AG09319 (cell line): ENCODE measurements at regions not wholly inside any gene's neighbourhood (a gene's known extent, or its start where the extent isn't known, plus 50 kb on each side); places are given as distances from the start of the nearest gene placed in this dataset.

Experiments used
- DNase-seq: peaks from one replicate; pipeline ENCODE4 v3.0.0-alpha.2; 2010; ENCODE audit warnings: low read depth; ENCODE audit errors: extremely low read depth
- TF ChIP-seq, protein P1 (sequence below): IDR thresholded peaks from 2 replicates; pipeline ENCODE4 v1.5.1; 2011; ENCODE audit warnings: low read depth, mild to moderate bottlenecking, inconsistent platforms, low read length, moderate library complexity

DNA sequence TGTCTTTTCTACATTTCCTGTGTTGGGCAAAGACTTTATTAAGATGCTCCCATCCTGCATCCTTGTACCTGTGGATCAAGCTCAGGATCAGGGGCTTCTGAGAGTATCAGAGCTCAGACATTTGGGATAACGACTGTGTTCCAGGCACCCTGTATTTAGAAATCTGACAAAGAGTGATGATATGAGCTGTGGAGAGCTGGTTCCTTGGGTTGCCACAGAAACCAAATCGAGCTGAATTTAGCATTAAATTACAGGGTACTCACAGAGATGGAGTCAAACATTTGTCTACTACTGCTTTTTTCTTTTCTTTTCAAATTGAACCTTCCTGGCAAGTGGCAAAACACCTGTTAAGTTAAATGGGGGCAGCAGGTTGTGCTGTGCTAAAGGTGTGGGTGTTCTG is 110.6 kb downstream of the XCL2 start:
- DNase-seq: no peak
- TF ChIP-seq, protein P1, sequence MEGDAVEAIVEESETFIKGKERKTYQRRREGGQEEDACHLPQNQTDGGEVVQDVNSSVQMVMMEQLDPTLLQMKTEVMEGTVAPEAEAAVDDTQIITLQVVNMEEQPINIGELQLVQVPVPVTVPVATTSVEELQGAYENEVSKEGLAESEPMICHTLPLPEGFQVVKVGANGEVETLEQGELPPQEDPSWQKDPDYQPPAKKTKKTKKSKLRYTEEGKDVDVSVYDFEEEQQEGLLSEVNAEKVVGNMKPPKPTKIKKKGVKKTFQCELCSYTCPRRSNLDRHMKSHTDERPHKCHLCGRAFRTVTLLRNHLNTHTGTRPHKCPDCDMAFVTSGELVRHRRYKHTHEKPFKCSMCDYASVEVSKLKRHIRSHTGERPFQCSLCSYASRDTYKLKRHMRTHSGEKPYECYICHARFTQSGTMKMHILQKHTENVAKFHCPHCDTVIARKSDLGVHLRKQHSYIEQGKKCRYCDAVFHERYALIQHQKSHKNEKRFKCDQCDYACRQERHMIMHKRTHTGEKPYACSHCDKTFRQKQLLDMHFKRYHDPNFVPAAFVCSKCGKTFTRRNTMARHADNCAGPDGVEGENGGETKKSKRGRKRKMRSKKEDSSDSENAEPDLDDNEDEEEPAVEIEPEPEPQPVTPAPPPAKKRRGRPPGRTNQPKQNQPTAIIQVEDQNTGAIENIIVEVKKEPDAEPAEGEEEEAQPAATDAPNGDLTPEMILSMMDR: no peak

DNA sequence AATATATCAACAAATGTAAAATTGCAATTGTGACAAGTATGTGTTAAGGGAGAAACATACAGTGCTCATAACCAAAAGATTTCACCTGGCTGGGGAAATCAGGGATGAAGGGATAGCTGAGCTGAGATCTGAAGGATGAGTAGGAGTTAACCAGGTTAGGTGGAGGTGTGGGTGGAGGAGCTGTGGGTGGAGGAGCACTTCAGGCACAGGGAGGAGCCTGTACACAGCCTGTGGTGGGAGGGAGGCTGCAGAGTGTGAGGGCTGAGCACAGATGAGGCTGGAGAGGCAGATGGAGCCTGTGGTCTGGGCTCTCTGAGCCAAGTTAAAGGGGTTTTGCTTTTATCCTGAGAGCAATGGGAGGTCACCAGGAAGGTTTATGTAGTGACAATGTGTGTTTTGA is 111.9 kb downstream of the XCL2 start:
- TF ChIP-seq, protein P1: no peak
- no peak for DNase-seq

DNA sequence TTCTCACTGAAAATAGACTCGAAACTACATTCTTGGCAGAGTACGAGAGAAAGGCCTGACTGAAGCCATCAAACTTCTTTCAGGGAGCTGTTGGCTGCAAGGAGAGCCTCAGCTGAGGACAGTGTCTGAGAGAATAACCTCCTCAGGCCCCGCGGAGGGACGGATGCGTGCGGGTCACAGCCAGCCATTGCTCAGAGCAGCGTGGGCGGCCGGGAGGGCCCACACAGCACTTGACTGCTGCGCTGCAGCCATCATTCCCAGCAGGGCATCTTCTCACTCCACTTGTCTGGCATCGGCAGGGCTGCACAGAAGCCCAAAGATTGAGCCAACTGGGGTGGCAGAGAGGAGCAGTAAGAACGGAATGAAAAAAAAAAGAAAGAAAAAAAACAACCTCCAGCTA is 113.5 kb downstream of the XCL2 start:
- no peak for DNase-seq
- TF ChIP-seq, protein P1: no peak

DNA sequence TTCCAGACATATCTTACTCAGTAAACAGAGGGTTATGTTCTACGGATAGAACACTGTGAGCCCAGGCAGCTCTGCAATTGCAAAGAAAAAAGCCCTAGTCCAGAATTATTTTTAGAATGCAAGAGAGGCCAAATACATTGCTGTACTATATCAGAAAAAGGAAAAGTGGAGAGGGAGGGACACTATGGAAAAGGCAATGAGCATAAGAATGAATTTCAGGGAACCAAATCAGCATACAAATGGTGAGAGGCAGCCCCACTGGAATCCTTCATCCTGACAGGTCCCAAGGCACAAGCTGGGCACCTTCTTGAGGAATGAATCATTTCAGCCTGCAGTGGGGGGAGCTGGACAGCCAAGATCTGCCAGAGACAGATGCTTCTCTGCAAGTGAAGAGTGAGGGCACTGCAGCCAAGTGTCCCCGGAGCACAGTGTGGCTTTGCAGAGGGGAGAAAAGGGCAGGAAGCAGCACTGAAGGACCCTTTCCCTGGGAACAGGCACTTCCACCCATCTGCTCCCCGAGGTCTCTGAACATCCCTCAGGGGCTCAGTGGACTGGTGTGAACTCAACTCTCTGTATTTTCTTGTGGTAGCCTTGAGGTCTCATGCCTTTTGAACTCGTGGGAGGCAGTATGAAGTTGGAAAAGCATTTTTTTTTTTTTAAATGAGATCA is 115.6 kb downstream of the XCL2 start:
- TF ChIP-seq, protein P1: no peak
- DNase-seq: no peak

DNA sequence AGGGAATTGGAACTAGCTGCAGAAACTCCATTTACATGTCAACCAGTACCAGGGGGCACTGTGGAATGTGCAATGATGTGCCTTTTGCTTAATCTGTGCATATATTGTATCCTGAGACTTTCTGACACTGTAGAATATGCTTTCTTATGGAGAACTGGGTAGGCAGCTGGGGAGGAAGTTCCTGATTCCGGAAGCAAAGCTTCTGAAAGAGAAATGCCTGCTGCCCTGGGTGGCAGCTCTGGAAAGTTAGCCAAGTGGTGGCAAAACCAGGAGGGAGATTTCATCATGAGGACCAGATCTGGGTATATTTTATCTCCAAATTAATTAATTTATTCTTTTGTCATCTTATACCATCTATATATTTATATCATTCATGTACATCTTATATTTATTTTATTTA is 116.7 kb downstream of the XCL2 start:
- no peak for DNase-seq
- TF ChIP-seq, protein P1: no peak

DNA sequence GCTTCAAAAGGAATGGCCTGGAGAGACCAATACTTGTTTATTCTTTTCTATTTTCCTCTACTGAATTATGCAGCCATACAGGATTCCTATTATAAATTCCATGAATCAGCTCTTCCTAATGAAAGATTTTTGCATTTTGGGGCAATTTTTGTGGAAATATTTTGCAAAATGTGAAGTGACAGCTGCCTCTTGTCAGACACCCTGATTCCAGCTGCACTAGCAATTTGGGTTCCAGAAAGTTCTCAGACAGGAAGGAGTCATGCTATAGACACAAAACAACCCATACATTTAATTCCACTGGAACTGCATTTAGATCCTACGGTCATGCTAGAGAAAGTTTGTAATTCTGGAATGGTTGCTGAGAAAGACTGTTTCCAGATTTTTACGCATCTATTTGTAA is 119.5 kb downstream of the XCL2 start:
- no peak for DNase-seq
- TF ChIP-seq, protein P1: no peak

DNA sequence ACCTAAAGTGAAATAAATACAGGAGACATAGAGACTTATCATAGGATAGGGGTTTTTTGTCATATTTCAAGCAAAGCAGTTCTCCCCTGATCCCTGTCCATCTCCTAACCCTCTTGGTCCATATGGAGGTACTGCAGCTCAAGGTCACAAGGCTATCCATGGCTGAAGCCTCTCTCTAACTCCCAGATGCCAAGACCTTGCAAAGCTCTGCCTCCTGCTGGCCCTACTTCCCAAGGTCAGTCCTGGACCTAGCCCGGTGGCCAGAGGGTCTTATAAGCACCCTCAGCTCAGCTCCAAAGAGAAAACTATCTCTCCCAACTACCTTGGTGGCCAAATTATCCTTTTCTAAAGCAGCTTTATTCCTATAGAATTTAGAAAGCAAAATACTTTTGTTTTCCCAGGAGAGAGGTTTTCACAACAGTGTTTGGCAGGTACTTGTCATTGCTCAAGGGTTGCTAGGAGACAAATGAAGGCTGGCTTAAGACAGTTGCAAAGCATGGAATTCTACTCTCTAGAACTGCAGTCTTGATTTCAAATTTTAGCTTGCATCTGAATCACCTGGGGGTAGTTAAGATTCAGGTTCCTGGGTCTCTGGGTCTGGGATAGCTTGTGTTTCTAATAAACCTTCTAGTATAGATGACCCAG is 121.5 kb downstream of the XCL2 start:
- TF ChIP-seq, protein P1: no peak
- DNase-seq: no peak
